DOHH2 (cell line): ENCODE measurements at regions not wholly inside any gene's neighbourhood (a gene's known extent, or its start where the extent isn't known, plus 50 kb on each side); places are given as distances from the start of the nearest gene placed in this dataset.

Source experiments
- EZH2phosphoT487 ChIP-seq: fragments of 200-600 bp; sonication (generic); IDR thresholded peaks from 2 replicates; pipeline ENCODE4 v1.6.1; 2017; ENCODE audit warnings: borderline replicate concordance, mild to moderate bottlenecking, antibody characterized with exemption, low read length, moderate library complexity, mixed read lengths
- TF ChIP-seq, protein P1 (sequence below): fragments of 200-600 bp; sonication (generic); IDR thresholded peaks from one replicate; pipeline ENCODE4 v1.5.1; 2014; ENCODE audit warnings: antibody characterized with exemption, mild to moderate bottlenecking, low read depth, low read length; ENCODE audit not compliant: poor library complexity, severe bottlenecking

DNA sequence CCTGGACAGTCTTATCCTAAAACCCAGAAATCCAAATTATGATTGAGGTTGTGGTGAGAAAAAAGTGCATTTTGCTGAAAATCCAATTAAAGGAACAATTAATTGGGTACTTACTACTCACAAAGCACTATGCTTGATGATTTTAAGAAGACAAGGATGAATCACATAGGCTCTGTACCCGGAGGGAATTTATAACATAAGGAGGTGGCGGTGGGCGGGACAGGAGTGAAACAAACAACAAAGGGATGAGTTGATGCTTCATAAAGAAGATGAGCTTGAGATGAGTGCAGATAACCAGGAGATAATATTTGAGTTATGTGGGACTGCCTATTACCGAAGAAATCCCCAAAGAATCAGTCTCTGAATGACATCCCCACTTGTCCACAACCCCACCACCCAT is 171.1 kb upstream of the FZD8 start:
- TF ChIP-seq, protein P1, sequence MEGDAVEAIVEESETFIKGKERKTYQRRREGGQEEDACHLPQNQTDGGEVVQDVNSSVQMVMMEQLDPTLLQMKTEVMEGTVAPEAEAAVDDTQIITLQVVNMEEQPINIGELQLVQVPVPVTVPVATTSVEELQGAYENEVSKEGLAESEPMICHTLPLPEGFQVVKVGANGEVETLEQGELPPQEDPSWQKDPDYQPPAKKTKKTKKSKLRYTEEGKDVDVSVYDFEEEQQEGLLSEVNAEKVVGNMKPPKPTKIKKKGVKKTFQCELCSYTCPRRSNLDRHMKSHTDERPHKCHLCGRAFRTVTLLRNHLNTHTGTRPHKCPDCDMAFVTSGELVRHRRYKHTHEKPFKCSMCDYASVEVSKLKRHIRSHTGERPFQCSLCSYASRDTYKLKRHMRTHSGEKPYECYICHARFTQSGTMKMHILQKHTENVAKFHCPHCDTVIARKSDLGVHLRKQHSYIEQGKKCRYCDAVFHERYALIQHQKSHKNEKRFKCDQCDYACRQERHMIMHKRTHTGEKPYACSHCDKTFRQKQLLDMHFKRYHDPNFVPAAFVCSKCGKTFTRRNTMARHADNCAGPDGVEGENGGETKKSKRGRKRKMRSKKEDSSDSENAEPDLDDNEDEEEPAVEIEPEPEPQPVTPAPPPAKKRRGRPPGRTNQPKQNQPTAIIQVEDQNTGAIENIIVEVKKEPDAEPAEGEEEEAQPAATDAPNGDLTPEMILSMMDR: no peak
- no peak for TF ChIP-seq EZH2phosphoT487
